Nephron (organoid): ENCODE measurements at regions not wholly inside any gene's neighbourhood (a gene's known extent, or its start where the extent isn't known, plus 50 kb on each side); places are given as distances from the start of the nearest gene placed in this dataset.
A peak's percentile ranks its signal among the peaks of the same experiment; 100 is the strongest.

Source experiments
- H3K27ac Mint-ChIP-seq, 3 experiments: 2 replicates each; pipeline ENCODE4 v1.8.0; 2020; ENCODE audit warnings: mixed read lengths in 3 of 3, mild to moderate bottlenecking in 2 of 3, moderate library complexity in 1 of 3
- H3K27me3 Mint-ChIP-seq: 2 replicates; pipeline ENCODE4 v1.8.0; 2021; ENCODE audit warnings: low read depth, mild to moderate bottlenecking, moderate library complexity, mixed read lengths
- H3K36me3 Mint-ChIP-seq: 2 replicates; pipeline ENCODE4 v1.8.0; 2020; ENCODE audit warnings: low read depth, mixed read lengths
- H3K4me1 Mint-ChIP-seq: 2 replicates; pipeline ENCODE4 v1.8.0; 2020; ENCODE audit warnings: mixed read lengths
- H3K4me3 Mint-ChIP-seq, 3 experiments: 2 replicates each; pipeline ENCODE4 v1.8.0; 2020; ENCODE audit warnings: mild to moderate bottlenecking in 3 of 3, mixed read lengths in 3 of 3, moderate library complexity in 2 of 3
- H3K9me3 Mint-ChIP-seq: 2 replicates; pipeline ENCODE4 v1.8.0; 2020; ENCODE audit warnings: mixed read lengths
- CTCF ChIP-seq, 3 experiments: fragments of 200-600 bp; sonication (generic); IDR thresholded peaks; one replicate each; pipeline ENCODE4 v1.5.0; 2021; ENCODE audit warnings: antibody characterized with exemption in 3 of 3; ENCODE audit not compliant: unreplicated experiment in 3 of 3

DNA sequence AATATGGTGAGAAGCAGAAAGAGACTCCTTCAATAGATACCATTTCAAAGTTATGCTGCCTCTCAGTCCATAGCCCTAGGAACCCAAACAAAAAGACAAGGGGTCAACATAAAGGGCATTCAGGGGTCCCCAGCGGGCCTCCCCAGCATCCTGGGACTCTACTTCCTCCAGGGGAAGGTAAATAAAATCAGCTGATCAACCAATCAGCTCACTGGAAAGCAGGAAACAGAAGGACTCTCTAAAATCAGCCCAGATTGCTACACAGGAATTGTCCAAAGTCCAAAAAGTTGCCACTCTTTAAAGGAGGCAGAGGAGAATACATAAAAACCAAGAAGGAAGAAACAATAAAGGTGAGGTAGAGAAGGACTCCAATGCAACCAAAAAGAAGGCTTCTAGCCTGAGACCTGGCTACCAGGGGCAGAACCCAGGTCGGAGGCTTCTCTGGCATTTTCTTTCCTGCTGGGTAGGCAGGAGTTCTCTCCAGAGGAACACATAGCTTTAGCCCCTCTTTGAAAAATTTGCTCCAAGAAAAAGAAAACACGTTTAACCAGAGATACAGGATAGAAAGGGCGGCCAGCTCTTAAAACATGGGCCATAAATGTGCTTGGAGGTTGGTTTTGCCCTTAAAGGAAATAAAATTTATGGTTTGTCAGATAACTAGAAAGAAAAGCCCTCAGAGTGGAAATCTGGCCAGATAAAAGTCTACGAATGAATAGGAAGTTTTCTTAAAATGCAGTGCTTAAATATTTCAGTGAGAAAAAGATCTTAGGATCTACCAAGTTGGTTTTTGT, 404.6 kb downstream of the SOX9 start:
- TF ChIP-seq CTCF (IDR thresholded peaks at IDR 0.05; ENCODE audit: unreplicated experiment in 3 of 3), result no peak
- H3K27me3 Mint-ChIP-seq, result peaks cover 11% of the 10 kb centered on the region
- H3K36me3 Mint-ChIP-seq, result no peaks in the 10 kb centered on the region
- peak overlapping the region; percentile 15 to 33 (median 28) for H3K27ac Mint-ChIP-seq
- no peak overlapping the region for H3K4me3 Mint-ChIP-seq
- H3K4me1 Mint-ChIP-seq, result peaks cover 19% of the 10 kb centered on the region
- H3K9me3 Mint-ChIP-seq, result no peaks in the 10 kb centered on the region

DNA sequence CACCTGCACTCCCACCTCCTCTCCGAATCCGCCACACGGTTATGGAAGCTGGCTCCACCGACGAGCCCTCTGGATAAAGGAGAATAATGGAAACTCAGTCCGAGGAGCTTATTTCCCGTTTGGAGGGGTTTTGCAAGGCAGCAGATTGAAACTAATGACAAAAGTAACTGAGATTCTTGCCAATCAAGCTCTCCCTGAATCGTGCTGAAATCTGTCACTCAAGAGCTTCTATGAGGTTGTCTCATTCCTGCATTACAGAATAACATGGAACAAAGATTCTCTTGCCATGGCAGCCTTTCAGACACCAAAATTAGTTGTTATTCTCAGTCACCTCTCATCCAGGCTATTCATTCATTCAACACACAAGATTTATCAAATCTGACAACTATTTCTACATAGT, 405.9 kb downstream of the SOX9 start:
- peaks cover 19% of the 10 kb centered on the region for H3K4me1 Mint-ChIP-seq
- H3K9me3 Mint-ChIP-seq, result no peaks in the 10 kb centered on the region
- H3K27ac Mint-ChIP-seq, result peak overlapping the region in 1 of 3 experiments; percentile 49
- no peak overlapping the region for H3K4me3 Mint-ChIP-seq
- TF ChIP-seq CTCF (IDR thresholded peaks at IDR 0.05; ENCODE audit: unreplicated experiment in 3 of 3), result no peak
- H3K27me3 Mint-ChIP-seq, result peaks cover 15% of the 10 kb centered on the region
- H3K36me3 Mint-ChIP-seq, result no peaks in the 10 kb centered on the region

GRCh38 chr17:72527789-72528188, 407.0 kb downstream of the SOX9 start:
- TF ChIP-seq CTCF (IDR thresholded peaks at IDR 0.05; ENCODE audit: unreplicated experiment in 3 of 3), result no peak
- Mint-ChIP-seq H3K27ac (no peak overlapping the region), H3K4me1 (peaks cover 19% of the 10 kb centered on the region), H3K27me3 (peaks cover 15% of the 10 kb centered on the region), H3K9me3 (no peaks in the 10 kb centered on the region), H3K4me3 (no peak overlapping the region), H3K36me3 (no peaks in the 10 kb centered on the region)

- Mint-ChIP-seq H3K4me1 (peaks cover 19% of the 10 kb centered on the region), H3K27ac (no peak overlapping the region), H3K36me3 (no peaks in the 10 kb centered on the region), H3K9me3 (no peaks in the 10 kb centered on the region), H3K4me3 (no peak overlapping the region), H3K27me3 (peaks cover 15% of the 10 kb centered on the region)
- TF ChIP-seq CTCF (IDR thresholded peaks at IDR 0.05; ENCODE audit: unreplicated experiment in 3 of 3), result no peak
Observed at GRCh38 chr17:72528683-72529082, 407.9 kb downstream of the SOX9 start.

DNA sequence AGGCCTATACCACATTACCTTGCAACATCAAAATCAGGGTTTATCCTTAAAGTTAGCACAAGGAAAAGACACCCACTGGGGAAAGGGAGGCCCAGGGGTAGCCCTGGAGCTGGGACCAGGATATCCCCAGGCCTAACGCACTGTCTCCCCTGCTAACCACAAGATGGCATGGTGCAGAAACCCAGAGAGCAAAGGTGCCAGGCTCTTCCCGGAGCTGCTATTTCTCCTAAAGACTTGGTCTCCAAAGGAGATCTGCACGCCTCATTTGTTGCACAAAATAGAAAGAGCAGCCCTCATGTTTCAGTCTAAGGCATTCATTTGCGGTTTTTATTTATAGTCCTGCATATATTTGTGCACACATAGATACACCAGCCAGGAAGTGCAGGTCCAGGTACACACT, 408.6 kb downstream of the SOX9 start:
- H3K27me3 Mint-ChIP-seq, result peaks cover 15% of the 10 kb centered on the region
- H3K36me3 Mint-ChIP-seq, result no peaks in the 10 kb centered on the region
- peaks cover 16% of the 10 kb centered on the region for H3K4me1 Mint-ChIP-seq
- no peak overlapping the region for H3K4me3 Mint-ChIP-seq
- peaks cover 3% of the 10 kb centered on the region for H3K9me3 Mint-ChIP-seq
- peak overlapping the region; percentile 27 to 59 (median 36) for H3K27ac Mint-ChIP-seq
- no peak for TF ChIP-seq CTCF (IDR thresholded peaks at IDR 0.05; ENCODE audit: unreplicated experiment in 3 of 3)

DNA sequence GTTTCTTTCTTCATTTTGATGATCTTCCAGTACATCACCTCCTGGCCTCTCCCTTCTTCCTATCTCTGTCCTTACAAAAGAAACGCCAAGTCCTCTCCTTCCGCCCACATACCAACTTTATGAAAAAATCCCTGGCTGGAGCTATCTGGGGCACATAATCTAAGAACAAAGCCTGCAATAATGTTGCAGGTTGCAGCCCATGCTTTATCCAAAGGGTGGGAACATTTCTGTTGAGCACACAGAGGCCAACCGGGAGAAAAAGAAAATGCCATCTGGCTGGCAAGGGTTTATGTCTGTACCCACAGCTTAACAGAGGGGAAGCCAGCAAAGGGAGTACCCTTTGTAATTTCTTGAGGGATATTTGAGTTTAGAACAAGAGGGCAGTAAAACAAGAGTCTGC, 409.6 kb downstream of the SOX9 start:
- Mint-ChIP-seq H3K27ac (no peak overlapping the region), H3K9me3 (peaks cover 8% of the 10 kb centered on the region), H3K36me3 (peaks cover 4% of the 10 kb centered on the region), H3K4me3 (no peak overlapping the region), H3K27me3 (peaks cover 15% of the 10 kb centered on the region), H3K4me1 (peaks cover 10% of the 10 kb centered on the region)
- no peak for TF ChIP-seq CTCF (IDR thresholded peaks at IDR 0.05; ENCODE audit: unreplicated experiment in 3 of 3)
